Neural crest cell (in vitro differentiated cells): ENCODE measurements at regions not wholly inside any gene's neighbourhood (a gene's known extent, or its start where the extent isn't known, plus 50 kb on each side); places are given as distances from the start of the nearest gene placed in this dataset.

Experiments used
- DNase-seq: peaks from one replicate; pipeline ENCODE4 v3.0.0; 2021; ENCODE audit warnings: low read depth, mixed read lengths, low spot score
- H3K27ac Mint-ChIP-seq: one replicate; pipeline ENCODE4 v1.8.0; 2021; ENCODE audit warnings: mild to moderate bottlenecking, mixed read lengths; ENCODE audit not compliant: unreplicated experiment
- H3K27me3 Mint-ChIP-seq: 2 replicates; pipeline ENCODE4 v1.8.0; 2021; ENCODE audit warnings: low read depth, mild to moderate bottlenecking, mixed read lengths
- H3K36me3 Mint-ChIP-seq: 2 replicates; pipeline ENCODE4 v1.8.0; 2021; ENCODE audit warnings: low read depth, mild to moderate bottlenecking, mixed read lengths
- H3K4me1 Mint-ChIP-seq: 2 replicates; pipeline ENCODE4 v1.8.0; 2021; ENCODE audit warnings: mixed read lengths
- H3K4me3 Mint-ChIP-seq: one replicate; pipeline ENCODE4 v1.8.0; 2021; ENCODE audit warnings: mild to moderate bottlenecking, mixed read lengths
- H3K9me3 Mint-ChIP-seq: 2 replicates; pipeline ENCODE4 v1.8.0; 2021; ENCODE audit warnings: mixed read lengths
- TF ChIP-seq, protein P1 (sequence below): fragments of 200-600 bp; sonication (generic); conservative IDR thresholded peaks from 2 replicates; pipeline ENCODE4 v1.5.0; 2021; ENCODE audit warnings: antibody characterized with exemption, mild to moderate bottlenecking

DNA sequence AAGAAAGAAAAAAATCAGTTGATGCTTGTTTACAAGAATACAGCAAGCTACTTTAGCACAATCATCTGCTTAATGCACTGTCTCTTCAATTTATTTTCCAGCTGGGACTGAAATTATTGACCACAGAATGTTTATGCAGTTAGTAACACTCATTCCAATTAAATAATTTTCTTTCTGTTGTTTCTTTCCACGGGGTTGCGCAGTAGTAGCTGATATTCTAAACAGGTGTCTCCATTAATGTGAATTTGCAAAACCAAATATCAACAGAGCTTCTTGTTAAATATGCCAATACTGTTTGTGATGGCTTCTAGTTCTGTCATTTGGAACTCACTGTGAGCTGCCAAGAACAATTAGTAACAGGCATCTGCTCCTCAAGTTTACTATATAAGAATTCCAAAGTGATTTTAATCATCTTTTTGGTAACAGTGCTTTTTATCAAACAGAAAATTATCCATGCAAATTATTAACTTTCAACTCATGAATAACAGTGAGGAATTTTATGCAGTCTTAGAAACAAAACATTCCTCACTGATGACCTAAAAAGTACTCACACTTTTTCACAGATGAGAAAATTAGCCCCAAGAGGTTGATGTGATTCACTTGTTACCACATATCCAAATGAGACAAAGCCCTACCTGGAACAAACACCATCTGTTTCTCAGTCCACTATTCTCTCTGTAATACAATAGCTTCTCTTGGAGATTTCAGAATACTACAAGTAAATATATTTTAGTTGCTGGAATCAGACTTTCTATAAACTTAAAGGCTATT lies 567.6 kb upstream of the RGMB start:
- H3K27me3 Mint-ChIP-seq: no peaks in the 10 kb centered on the region
- H3K4me1 Mint-ChIP-seq: peaks cover 4% of the 10 kb centered on the region
- H3K27ac Mint-ChIP-seq: no peak overlapping the region
- TF ChIP-seq, protein P1, sequence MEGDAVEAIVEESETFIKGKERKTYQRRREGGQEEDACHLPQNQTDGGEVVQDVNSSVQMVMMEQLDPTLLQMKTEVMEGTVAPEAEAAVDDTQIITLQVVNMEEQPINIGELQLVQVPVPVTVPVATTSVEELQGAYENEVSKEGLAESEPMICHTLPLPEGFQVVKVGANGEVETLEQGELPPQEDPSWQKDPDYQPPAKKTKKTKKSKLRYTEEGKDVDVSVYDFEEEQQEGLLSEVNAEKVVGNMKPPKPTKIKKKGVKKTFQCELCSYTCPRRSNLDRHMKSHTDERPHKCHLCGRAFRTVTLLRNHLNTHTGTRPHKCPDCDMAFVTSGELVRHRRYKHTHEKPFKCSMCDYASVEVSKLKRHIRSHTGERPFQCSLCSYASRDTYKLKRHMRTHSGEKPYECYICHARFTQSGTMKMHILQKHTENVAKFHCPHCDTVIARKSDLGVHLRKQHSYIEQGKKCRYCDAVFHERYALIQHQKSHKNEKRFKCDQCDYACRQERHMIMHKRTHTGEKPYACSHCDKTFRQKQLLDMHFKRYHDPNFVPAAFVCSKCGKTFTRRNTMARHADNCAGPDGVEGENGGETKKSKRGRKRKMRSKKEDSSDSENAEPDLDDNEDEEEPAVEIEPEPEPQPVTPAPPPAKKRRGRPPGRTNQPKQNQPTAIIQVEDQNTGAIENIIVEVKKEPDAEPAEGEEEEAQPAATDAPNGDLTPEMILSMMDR: no peak
- peaks cover 2% of the 10 kb centered on the region for H3K36me3 Mint-ChIP-seq
- no peaks in the 10 kb centered on the region for H3K9me3 Mint-ChIP-seq
- H3K4me3 Mint-ChIP-seq: no peak overlapping the region
- no peak for DNase-seq

DNA sequence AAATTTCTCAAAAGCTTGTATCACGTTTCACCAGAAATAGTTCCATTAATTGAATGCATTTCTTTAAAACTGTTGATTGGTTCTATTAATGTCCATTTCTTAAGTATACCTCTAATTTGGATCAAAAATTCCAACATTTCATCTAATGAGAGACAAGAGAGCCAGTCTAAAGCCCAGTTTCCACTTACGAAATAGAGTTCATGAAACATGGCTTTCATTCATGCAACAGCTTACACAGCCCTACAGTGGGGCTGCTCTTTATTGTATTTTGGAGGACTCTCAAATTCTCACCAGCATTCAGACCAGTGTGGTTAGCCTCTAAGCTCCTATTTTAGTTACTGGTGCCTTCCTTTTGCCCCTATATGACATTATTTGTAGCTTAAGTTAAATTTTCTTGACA lies 566.9 kb upstream of the RGMB start:
- TF ChIP-seq, protein P1: no peak
- Mint-ChIP-seq H3K27ac (no peak overlapping the region), H3K4me1 (peaks cover 4% of the 10 kb centered on the region), H3K27me3 (no peaks in the 10 kb centered on the region), H3K36me3 (peaks cover 2% of the 10 kb centered on the region), H3K9me3 (no peaks in the 10 kb centered on the region), H3K4me3 (no peak overlapping the region)
- DNase-seq: no peak

DNA sequence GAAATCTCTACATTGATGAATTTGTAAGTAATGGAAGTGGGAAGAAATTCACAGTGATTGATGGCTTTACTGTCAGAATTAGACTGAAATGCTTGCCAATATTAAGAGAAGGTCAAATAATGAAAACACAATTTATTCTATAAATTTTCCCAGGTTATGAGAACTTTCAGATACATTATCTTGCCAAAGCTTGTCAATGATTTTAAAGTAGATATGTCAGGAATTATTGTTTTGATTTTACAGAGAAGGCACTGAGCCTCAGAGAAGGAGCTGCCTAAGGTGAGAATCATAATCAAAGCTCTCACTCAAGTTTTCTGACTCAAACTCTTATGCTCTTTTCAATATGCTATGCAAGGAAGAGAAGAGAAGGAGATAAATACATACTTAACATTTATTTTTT lies 564.0 kb upstream of the RGMB start:
- Mint-ChIP-seq H3K36me3 (peaks cover 1% of the 10 kb centered on the region), H3K4me3 (no peak overlapping the region), H3K9me3 (no peaks in the 10 kb centered on the region), H3K27me3 (no peaks in the 10 kb centered on the region), H3K27ac (no peak overlapping the region), H3K4me1 (no peaks in the 10 kb centered on the region)
- TF ChIP-seq, protein P1: no peak
- DNase-seq: no peak

GRCh38 chr5:98214240-98215051 lies 559.0 kb upstream of the RGMB start:
- no peak overlapping the region for H3K4me3 Mint-ChIP-seq
- no peaks in the 10 kb centered on the region for H3K27me3 Mint-ChIP-seq
- no peaks in the 10 kb centered on the region for H3K4me1 Mint-ChIP-seq
- H3K27ac Mint-ChIP-seq: no peak overlapping the region
- TF ChIP-seq, protein P1: no peak
- no peak for DNase-seq
- peaks cover 3% of the 10 kb centered on the region for H3K9me3 Mint-ChIP-seq
- H3K36me3 Mint-ChIP-seq: no peaks in the 10 kb centered on the region

DNA sequence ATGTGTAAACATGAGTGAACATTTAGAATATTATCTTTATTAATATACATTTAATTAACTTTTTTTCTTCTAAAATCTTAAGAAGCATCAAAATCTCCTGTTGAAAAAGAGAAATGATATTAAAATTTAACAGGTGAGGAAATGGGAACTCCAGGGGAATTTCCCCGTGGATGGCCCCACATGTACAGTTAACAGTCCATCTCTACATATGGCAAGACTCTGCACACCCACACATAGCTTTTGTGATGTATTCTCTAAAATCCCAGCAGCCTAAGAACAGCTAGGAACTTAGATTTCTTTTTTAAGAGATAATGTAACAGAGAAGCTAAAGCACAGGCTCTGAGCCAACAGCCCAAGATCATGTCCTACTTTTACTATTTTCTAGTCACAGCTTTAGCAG lies 556.3 kb upstream of the RGMB start:
- Mint-ChIP-seq H3K27ac (no peak overlapping the region), H3K4me1 (no peaks in the 10 kb centered on the region), H3K27me3 (no peaks in the 10 kb centered on the region), H3K9me3 (peaks cover 5% of the 10 kb centered on the region), H3K4me3 (no peak overlapping the region), H3K36me3 (no peaks in the 10 kb centered on the region)
- DNase-seq: no peak
- TF ChIP-seq, protein P1: no peak
